Left lung (tissue), 4 donors: ENCODE measurements at regions not wholly inside any gene's neighbourhood (a gene's known extent, or its start where the extent isn't known, plus 50 kb on each side); places are given as distances from the start of the nearest gene placed in this dataset.

Experiments used
- ATAC-seq: fragments of 200-7000 bp; cut with Tn5 transposase; one replicate; pipeline ENCODE4 v1.9.1; 2020; ENCODE audit warnings: moderate library complexity
- DNase-seq, 4 donors: peaks; one replicate each; pipeline ENCODE4 v3.0.0-alpha.2; 2013 to 2020
- H3K27ac ChIP-seq, 2 donors: fragments of 200-600 bp; sonication (generic) in 1 of 2; one replicate each; pipeline versions ENCODE4 v1.5.0 to v1.8.0; 2020 to 2021
- H3K27me3 ChIP-seq, 2 donors: fragments of 200-600 bp; sonication (generic) in 1 of 2; one replicate each; pipeline versions ENCODE4 v1.5.0 to v1.8.0; 2020 to 2021
- H3K36me3 ChIP-seq, 2 donors: fragments of 200-600 bp; sonication (generic) in 1 of 2; one replicate each; pipeline versions ENCODE4 v1.5.0 to v1.8.0; 2020 to 2021
- H3K4me1 ChIP-seq, 2 donors: fragments of 200-600 bp; one replicate each; pipeline ENCODE4 v1.8.0; 2021
- H3K4me3 ChIP-seq, 2 donors: fragments of 200-600 bp; sonication (generic) in 1 of 2; one replicate each; pipeline versions ENCODE4 v1.5.0 to v1.8.0; 2020 to 2021; ENCODE audit warnings: mild to moderate bottlenecking in 1 of 2
- H3K9me3 ChIP-seq, 2 donors: fragments of 200-600 bp; sonication (generic) in 1 of 2; one replicate each; pipeline versions ENCODE4 v1.5.0 to v1.8.0; 2020 to 2021
- intact Hi-C, 2 donors: fragments of 100-400 bp; cut with DNase I; formaldehyde crosslinking; loops; one replicate each; pipeline versions ENCODE4 v1.11.2 to v1.14.2; 2022
- TF ChIP-seq, protein P1 (sequence below), 2 donors: fragments of 200-600 bp; sonication (generic) in 1 of 2; IDR thresholded peaks; one replicate each; pipeline versions ENCODE4 v1.5.0 to v1.8.0; 2021; ENCODE audit warnings: antibody characterized with exemption in 2 of 2
- donor health status: DM: no; HTN: yes; CAD: no.
- donor health status: DM: no; HTN: no; CAD: no.

DNA sequence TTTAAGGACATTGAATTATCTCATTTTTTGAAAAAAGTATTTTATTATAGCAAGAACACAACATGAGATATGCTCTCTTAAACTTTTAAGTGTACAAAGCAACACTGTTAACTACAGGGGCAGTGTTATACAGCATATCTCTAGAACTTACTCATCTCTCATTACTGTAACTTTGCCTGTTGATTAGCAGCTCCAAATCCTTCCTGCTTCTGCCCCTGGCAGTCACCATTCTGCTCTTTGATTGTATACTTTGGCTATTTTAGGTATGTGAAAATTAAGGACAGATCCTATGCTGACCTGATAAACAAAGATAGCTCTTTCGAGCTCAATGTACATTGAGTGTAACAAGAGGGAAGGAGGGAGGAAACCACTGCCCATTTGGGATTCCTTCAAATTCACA is 1349.8 kb upstream of the GJE1 start:
- H3K27me3 ChIP-seq: no peaks in the 10 kb centered on the region
- intact Hi-C loops: no loop called here
- DNase-seq (no peak), ATAC-seq (no peak)
- no peaks in the 10 kb centered on the region for H3K4me1 ChIP-seq
- H3K4me3 ChIP-seq: no peak overlapping the region
- no peak overlapping the region for H3K27ac ChIP-seq
- H3K9me3 ChIP-seq: no peaks in the 10 kb centered on the region
- no peaks in the 10 kb centered on the region for H3K36me3 ChIP-seq
- TF ChIP-seq, protein P1, sequence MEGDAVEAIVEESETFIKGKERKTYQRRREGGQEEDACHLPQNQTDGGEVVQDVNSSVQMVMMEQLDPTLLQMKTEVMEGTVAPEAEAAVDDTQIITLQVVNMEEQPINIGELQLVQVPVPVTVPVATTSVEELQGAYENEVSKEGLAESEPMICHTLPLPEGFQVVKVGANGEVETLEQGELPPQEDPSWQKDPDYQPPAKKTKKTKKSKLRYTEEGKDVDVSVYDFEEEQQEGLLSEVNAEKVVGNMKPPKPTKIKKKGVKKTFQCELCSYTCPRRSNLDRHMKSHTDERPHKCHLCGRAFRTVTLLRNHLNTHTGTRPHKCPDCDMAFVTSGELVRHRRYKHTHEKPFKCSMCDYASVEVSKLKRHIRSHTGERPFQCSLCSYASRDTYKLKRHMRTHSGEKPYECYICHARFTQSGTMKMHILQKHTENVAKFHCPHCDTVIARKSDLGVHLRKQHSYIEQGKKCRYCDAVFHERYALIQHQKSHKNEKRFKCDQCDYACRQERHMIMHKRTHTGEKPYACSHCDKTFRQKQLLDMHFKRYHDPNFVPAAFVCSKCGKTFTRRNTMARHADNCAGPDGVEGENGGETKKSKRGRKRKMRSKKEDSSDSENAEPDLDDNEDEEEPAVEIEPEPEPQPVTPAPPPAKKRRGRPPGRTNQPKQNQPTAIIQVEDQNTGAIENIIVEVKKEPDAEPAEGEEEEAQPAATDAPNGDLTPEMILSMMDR (IDR thresholded peaks at IDR 0.05): no peak

DNA sequence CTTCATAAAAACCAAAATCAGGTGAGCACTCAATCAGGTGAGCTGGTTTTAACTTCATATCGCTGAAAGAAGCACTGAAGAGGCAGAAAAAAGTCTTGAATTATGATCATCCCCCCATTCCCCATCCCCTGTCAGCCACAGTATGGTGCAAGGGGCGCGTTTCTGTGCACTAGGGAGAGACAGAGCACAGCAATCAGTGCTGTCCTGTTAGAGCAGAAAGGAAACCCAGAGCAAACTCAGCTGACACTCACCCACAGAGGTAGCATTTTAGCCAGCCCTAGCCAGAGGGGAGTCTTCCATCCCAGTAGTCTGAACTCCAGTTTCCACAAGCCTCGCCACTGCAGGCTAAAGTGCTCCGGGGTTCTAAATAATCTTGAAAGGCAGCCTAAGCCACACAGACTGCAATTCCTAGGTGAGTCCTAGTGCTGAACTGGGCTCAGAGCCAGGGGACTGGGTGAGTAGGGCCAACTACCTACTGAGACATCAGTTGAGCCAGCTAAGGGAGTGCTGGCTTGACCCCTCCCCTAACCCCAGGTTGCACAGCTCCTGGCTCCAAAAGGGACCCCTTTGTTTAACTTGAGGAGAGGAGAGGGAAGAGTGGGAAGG is 1352.6 kb upstream of the GJE1 start:
- no peaks in the 10 kb centered on the region for H3K4me1 ChIP-seq
- no peak overlapping the region for H3K27ac ChIP-seq
- no peak for ATAC-seq
- H3K9me3 ChIP-seq: no peaks in the 10 kb centered on the region
- intact Hi-C loops: no loop called here
- no peak for DNase-seq
- no peaks in the 10 kb centered on the region for H3K36me3 ChIP-seq
- TF ChIP-seq, protein P1 (IDR thresholded peaks at IDR 0.05): no peak
- no peaks in the 10 kb centered on the region for H3K27me3 ChIP-seq
- no peak overlapping the region for H3K4me3 ChIP-seq

DNA sequence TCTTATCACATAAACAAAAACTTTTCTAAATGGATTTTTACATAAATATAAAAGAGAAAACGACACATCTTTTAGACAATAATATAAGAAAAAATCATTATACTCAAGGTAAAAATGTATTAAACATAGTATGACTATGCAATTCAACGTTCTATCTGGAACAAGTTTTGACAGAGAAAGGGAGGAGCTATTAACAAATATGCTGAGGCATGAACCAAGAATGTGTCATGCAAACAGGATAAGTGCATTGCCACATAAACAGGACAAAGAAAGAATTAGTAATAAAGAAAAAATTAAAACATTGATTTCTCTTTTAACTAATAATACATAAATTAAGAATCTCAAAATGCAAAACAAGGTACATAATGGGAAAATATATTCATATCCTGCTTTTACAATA is 1353.4 kb upstream of the GJE1 start:
- H3K36me3 ChIP-seq: no peaks in the 10 kb centered on the region
- no peaks in the 10 kb centered on the region for H3K27me3 ChIP-seq
- H3K27ac ChIP-seq: no peak overlapping the region
- H3K4me3 ChIP-seq: no peak overlapping the region
- no peak for DNase-seq
- H3K4me1 ChIP-seq: no peaks in the 10 kb centered on the region
- TF ChIP-seq, protein P1 (IDR thresholded peaks at IDR 0.05): no peak
- intact Hi-C loops: no loop called here
- no peaks in the 10 kb centered on the region for H3K9me3 ChIP-seq
- ATAC-seq: no peak

DNA sequence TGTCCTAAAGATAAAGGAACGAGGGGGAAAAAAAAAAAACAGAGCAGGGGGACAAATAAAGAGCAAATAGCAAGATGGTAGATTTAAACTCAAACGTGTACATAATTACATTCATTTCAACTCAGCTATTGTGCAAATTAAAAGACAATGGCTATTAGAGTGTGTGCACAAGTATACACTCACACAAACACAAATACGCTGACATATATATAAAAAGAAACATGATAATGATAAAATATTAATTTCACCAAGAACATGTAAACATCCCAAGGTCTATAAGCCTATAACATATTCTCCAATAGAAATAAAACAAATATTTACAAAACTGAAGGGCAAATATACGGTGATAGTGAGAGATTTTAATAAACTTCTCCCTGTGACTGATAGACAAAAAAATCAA is 1354.9 kb upstream of the GJE1 start:
- Histone ChIP-seq H3K27ac (no peak overlapping the region), H3K9me3 (no peaks in the 10 kb centered on the region), H3K36me3 (no peaks in the 10 kb centered on the region), H3K4me3 (no peak overlapping the region), H3K27me3 (no peaks in the 10 kb centered on the region), H3K4me1 (no peaks in the 10 kb centered on the region)
- TF ChIP-seq, protein P1 (IDR thresholded peaks at IDR 0.05): no peak
- no peak for DNase-seq
- ATAC-seq: no peak
- intact Hi-C loops: no loop called here

DNA sequence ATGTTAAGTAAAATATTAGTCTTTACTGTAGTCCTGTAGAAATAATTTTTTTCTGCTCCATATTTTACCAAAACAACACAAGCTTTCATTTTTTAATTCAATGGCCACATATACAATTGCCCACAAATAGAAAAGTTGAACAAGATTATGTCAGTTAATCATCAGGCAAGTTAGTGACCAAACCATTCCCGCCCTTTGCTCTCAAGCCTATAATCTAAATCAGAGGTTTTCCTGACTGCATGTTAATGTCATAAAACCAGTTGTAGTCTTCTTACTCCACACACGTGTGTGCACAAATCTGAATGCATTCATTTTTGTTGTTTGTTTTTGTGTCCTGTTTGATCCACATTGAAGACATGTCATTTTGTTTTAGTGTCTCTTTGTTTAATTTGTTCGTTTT is 1357.7 kb upstream of the GJE1 start:
- Histone ChIP-seq H3K36me3 (no peaks in the 10 kb centered on the region), H3K4me3 (no peak overlapping the region), H3K4me1 (no peaks in the 10 kb centered on the region), H3K27me3 (no peaks in the 10 kb centered on the region), H3K27ac (no peak overlapping the region), H3K9me3 (peaks cover 0 to 5% of the 10 kb centered on the region in 2 donors)
- intact Hi-C loops: no loop called here
- TF ChIP-seq, protein P1 (IDR thresholded peaks at IDR 0.05): no peak
- ATAC-seq: no peak
- DNase-seq: no peak
